K562 (cell line): ENCODE measurements at regions not wholly inside any gene's neighbourhood (a gene's known extent, or its start where the extent isn't known, plus 50 kb on each side); places are given as distances from the start of the nearest gene placed in this dataset.

Source experiments
- ATAC-seq: fragments of 200-7000 bp; cut with Tn5 transposase; 3 replicates; pipeline ENCODE4 v1.9.1; 2020; ENCODE audit warnings: moderate library complexity
- BruUV-seq: library from RNA; stranded (reverse); fragments of 400-500 nt; replicated peaks from 2 replicates; lab custom pipeline; 2021; lab: Mats Ljungman, UMichigan
- CTCF ChIA-PET: fragments of 300-600 bp; formaldehyde crosslinking; extraction: SDS; loops from one replicate; lab custom pipeline; 2021; ENCODE audit warnings: low intra/inter-chr PET ratio; lab: Yijun Ruan, JAX
- POLR2A ChIA-PET: fragments of 300-600, 350-650 bp; sonication (Branson Sonifier 250); formaldehyde crosslinking; extraction: SDS; loops from one replicate; lab custom pipeline; 2021; ENCODE audit warnings: antibody characterized with exemption, inconsistent platforms; lab: Yijun Ruan, JAX
- DNase-seq, 4 experiments: peaks; one replicate each; pipeline versions ENCODE4 v3.0.0 to v3.0.0-alpha.2; 2011 to 2018; ENCODE audit warnings: low spot score in 3 of 4, mixed read lengths in 3 of 4; ENCODE audit errors: extremely low read depth in 1 of 4
- FAIRE-seq: peaks from 2 replicates; lab custom pipeline; 2011; peaks lifted over from hg19 to GRCh38; lab: Jason Lieb, UNC
- H2AFZ ChIP-seq: 2 replicates; pipeline ENCODE4 v1.6.0; 2011; ENCODE audit warnings: low read depth, low read length, control low read depth, inconsistent platforms
- H3K27ac ChIP-seq: fragments of 200-600 bp; 3 replicates; pipeline ENCODE4 v1.8.0; 2011; ENCODE audit warnings: low read depth, mild to moderate bottlenecking, control low read depth, inconsistent platforms, low read length, moderate library complexity, mixed read lengths; ENCODE audit errors: extremely low read depth
- H3K27me3 ChIP-seq, 2 experiments: fragments of 300-600 bp in 1 of 2; 2 replicates in 1 of 2; 3 replicates in 1 of 2; pipeline versions ENCODE4 v1.6.0 to v1.8.0; 2011; ENCODE audit warnings: inconsistent platforms in 2 of 2, low read length in 2 of 2, mild to moderate bottlenecking in 1 of 2, mixed read lengths in 1 of 2, moderate library complexity in 1 of 2; ENCODE audit not compliant: control insufficient read depth in 2 of 2, insufficient read depth in 2 of 2
- H3K36me3 ChIP-seq: fragments of 300-600 bp; 3 replicates; pipeline ENCODE4 v1.8.0; 2011; ENCODE audit warnings: mild to moderate bottlenecking, low read length, inconsistent platforms; ENCODE audit not compliant: control insufficient read depth, insufficient read depth
- H3K4me1 ChIP-seq, 2 experiments: fragments of 200-600 bp in 1 of 2; replicated peaks in 1 of 2; 2 replicates in 1 of 2; 3 replicates in 1 of 2; pipeline versions ENCODE4 v1.5.1 to v1.8.0; 2011; ENCODE audit warnings: inconsistent platforms in 2 of 2, low read length in 2 of 2, mild to moderate bottlenecking in 1 of 2, mixed read lengths in 1 of 2, moderate library complexity in 1 of 2; ENCODE audit not compliant: control insufficient read depth in 2 of 2, insufficient read depth in 2 of 2
- H3K4me2 ChIP-seq: 2 replicates; pipeline ENCODE4 v1.6.1; 2011; ENCODE audit warnings: low read length, control low read depth, inconsistent platforms, mixed read lengths; ENCODE audit not compliant: insufficient read depth
- H3K4me3 ChIP-seq: fragments of 200-600 bp; sonication (generic), shearing (Covaris generic); 2 replicates; pipeline ENCODE4 v1.5.1; 2016; ENCODE audit warnings: control low read depth, inconsistent platforms
- H3K79me2 ChIP-seq: fragments of 200-600 bp; 3 replicates; pipeline ENCODE4 v1.8.0; 2011; ENCODE audit warnings: low read length, inconsistent platforms; ENCODE audit not compliant: control insufficient read depth, insufficient read depth
- H3K9ac ChIP-seq, 2 experiments: 2 replicates each; pipeline versions ENCODE4 v1.6.0 to v1.6.1; 2011; ENCODE audit warnings: low read depth in 2 of 2, low read length in 2 of 2, control low read depth in 1 of 2, inconsistent platforms in 1 of 2, mild to moderate bottlenecking in 1 of 2, mixed read lengths in 1 of 2; ENCODE audit not compliant: insufficient read depth in 1 of 2
- H3K9me1 ChIP-seq: one replicate; pipeline ENCODE4 v1.6.0; 2011; ENCODE audit warnings: inconsistent platforms, mild to moderate bottlenecking, low read length, moderate library complexity; ENCODE audit not compliant: control insufficient read depth, insufficient read depth
- H3K9me3 ChIP-seq: replicated peaks from 2 replicates; pipeline ENCODE4 v1.5.1; 2011; ENCODE audit warnings: low read depth, low read length, inconsistent platforms; ENCODE audit not compliant: control insufficient read depth, insufficient read depth
- H4K20me1 ChIP-seq: replicated peaks from 2 replicates; pipeline ENCODE4 v1.6.1; 2011; ENCODE audit warnings: low read length, inconsistent platforms, mixed read lengths; ENCODE audit not compliant: control insufficient read depth, insufficient read depth
- ASH1L ChIP-seq: fragments of 450-650 bp; IDR thresholded peaks from 2 replicates; pipeline ENCODE4 v1.6.1; 2018; ENCODE audit warnings: borderline replicate concordance, mild to moderate bottlenecking, low read depth; ENCODE audit not compliant: partially characterized antibody
- CREM ChIP-seq: IDR thresholded peaks from 2 replicates; pipeline ENCODE4 v1.6.1; 2014; ENCODE audit warnings: antibody characterized with exemption, low read depth
- MYBL2 ChIP-seq, 2 experiments: fragments of 450-650 bp in 1 of 2; sonication (generic) in 1 of 2; formaldehyde crosslinking in 1 of 2; IDR thresholded peaks; 2 replicates each; pipeline versions ENCODE4 v1.6.1 to v1.8.1; 2017 to 2022; ENCODE audit warnings: borderline replicate concordance in 1 of 2, inconsistent platforms in 1 of 2, low read depth in 1 of 2, mild to moderate bottlenecking in 1 of 2, missing genetic modification reagents in 1 of 2, moderate library complexity in 1 of 2
- NCOA6 ChIP-seq: fragments of 450-650 bp; IDR thresholded peaks from 2 replicates; pipeline ENCODE4 v1.6.1; 2017; ENCODE audit warnings: mild to moderate bottlenecking
- NCOR1 ChIP-seq: fragments of 450-650 bp; IDR thresholded peaks from 2 replicates; pipeline ENCODE4 v1.6.1; 2016; ENCODE audit warnings: mild to moderate bottlenecking, moderate library complexity
- NFATC3 ChIP-seq: fragments of 450-650 bp; IDR thresholded peaks from 2 replicates; pipeline ENCODE4 v1.6.1; 2017; ENCODE audit warnings: mild to moderate bottlenecking
- NONO ChIP-seq, 2 experiments: fragments of 200-400 bp in 1 of 2; fragments of 450-650 bp in 1 of 2; formaldehyde crosslinking in 1 of 2; IDR thresholded peaks; 2 replicates each; pipeline ENCODE4 v1.6.1; 2017; ENCODE audit warnings: low read depth in 2 of 2, mild to moderate bottlenecking in 2 of 2, moderate library complexity in 2 of 2, low read length in 1 of 2
- NRF1 ChIP-seq, 2 experiments: fragments of 450-650 bp; IDR thresholded peaks in 1 of 2; conservative IDR thresholded peaks in 1 of 2; 2 replicates each; pipeline ENCODE4 v1.6.1; 2014; ENCODE audit warnings: mild to moderate bottlenecking in 2 of 2
- RBM14 ChIP-seq: fragments of 200-400 bp; formaldehyde crosslinking; IDR thresholded peaks from 2 replicates; pipeline ENCODE4 v1.6.1; 2018; ENCODE audit warnings: low read depth, mild to moderate bottlenecking, low read length, moderate library complexity, borderline replicate concordance; ENCODE audit not compliant: insufficient read depth
- RBM22 ChIP-seq: fragments of 200-400 bp; formaldehyde crosslinking; IDR thresholded peaks from 2 replicates; pipeline ENCODE4 v1.6.1; 2018; ENCODE audit warnings: low read length, low read depth; ENCODE audit not compliant: poor library complexity, severe bottlenecking
- RHOXF2B ChIP-seq: fragments of 250-450 bp; sonication (Bioruptor Pico); conservative IDR thresholded peaks from 2 replicates; pipeline ENCODE4 v1.5.1; 2021
- RNF219 ChIP-seq: fragments of 250-450 bp; sonication (Bioruptor Pico); IDR thresholded peaks from 2 replicates; pipeline ENCODE4 v1.5.0; 2022; ENCODE audit warnings: mild to moderate bottlenecking
- SMAD2 ChIP-seq: fragments of 150-350 bp; IDR thresholded peaks from 2 replicates; pipeline ENCODE4 v1.6.1; 2014; ENCODE audit warnings: low read depth, mild to moderate bottlenecking, low read length
- ZNF184 ChIP-seq: sonication (generic); formaldehyde crosslinking; IDR thresholded peaks from 2 replicates; pipeline ENCODE4 v1.5.0; 2020; ENCODE audit warnings: missing genetic modification reagents
- ZNF316 ChIP-seq: fragments of 450-650 bp; IDR thresholded peaks from 2 replicates; pipeline ENCODE4 v1.6.1; 2016
- WGBS: fragments of 100-300 bp; shearing (Covaris generic); methylation state at CpG from one replicate; pipeline ENCODE4 v1.1.6; 2016; ENCODE audit warnings: low coverage, mixed read lengths; ENCODE audit not compliant: insufficient coverage; ENCODE audit errors: missing lambda C conversion rate; 5-methylcytosine and 5-hydroxymethylcytosine counted together
- in situ Hi-C: fragments of 300-500 bp; cut with MboI; formaldehyde crosslinking; loops from 4 replicates; pipeline ENCODE4 v1.15.0; 2018; ENCODE audit warnings: inconsistent platforms, mixed read lengths
- intact Hi-C: fragments of 100-400 bp; cut with micrococcal nuclease; formaldehyde crosslinking; loops from 2 replicates; pipeline ENCODE4 v1.14.2; 2022
- TF ChIP-seq, protein P1 (sequence below): fragments of 250-450 bp; sonication (Bioruptor Pico); IDR thresholded peaks from 2 replicates; pipeline ENCODE4 v1.5.0; 2021

DNA sequence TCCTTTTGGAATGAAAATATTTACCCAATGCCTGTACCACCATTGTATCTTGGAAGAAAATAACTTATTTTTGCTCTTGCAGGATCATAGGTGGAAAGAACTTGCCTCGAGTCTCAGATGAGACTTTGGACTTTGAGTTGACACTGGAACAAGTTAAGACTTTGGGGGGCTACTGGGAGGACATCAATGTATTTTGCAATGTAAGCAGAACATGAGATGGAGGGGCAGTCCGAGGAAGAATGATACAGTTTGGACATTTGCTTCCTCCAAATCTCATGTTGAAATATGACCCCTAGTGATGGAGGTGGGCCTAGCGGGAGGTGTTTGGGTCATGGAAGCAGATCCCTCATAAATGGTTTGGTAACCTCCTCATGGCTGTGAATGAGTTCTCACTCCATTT lies 1428.6 kb downstream of the ZPLD1 start:
- no TSS peak for BruUV-seq
- ChIA-PET CTCF (no interaction called here), POLR2A (no interaction called here)
- WGBS, result 0% methylated on average over 3 of the region's 3 CpGs
- intact Hi-C loops (no loop called here), in situ Hi-C loops (no loop called here)
- H3K9me3 ChIP-seq, result no peaks in the 10 kb centered on the region
- H3K9ac ChIP-seq, result no peak overlapping the region
- no peak for TF ChIP-seq RHOXF2B (CRISPR knock-in tag)
- no peak for TF ChIP-seq SMAD2
- no peak for TF ChIP-seq NFATC3
- TF ChIP-seq NRF1 (conservative IDR thresholded peaks at IDR 0.05 in 1 of 2, IDR thresholded peaks at IDR 0.05 in 1 of 2), result no peak
- no peak for TF ChIP-seq CREM
- no peak for TF ChIP-seq ZNF184 (CRISPR knock-in tag)
- TF ChIP-seq ASH1L, result no peak
- TF ChIP-seq RBM22, result no peak
- TF ChIP-seq NONO (IDR thresholded peaks at IDR 0.05; ENCODE audit: low read depth in 2 of 2, low read length in 1 of 2), result no peak
- TF ChIP-seq, protein P1, sequence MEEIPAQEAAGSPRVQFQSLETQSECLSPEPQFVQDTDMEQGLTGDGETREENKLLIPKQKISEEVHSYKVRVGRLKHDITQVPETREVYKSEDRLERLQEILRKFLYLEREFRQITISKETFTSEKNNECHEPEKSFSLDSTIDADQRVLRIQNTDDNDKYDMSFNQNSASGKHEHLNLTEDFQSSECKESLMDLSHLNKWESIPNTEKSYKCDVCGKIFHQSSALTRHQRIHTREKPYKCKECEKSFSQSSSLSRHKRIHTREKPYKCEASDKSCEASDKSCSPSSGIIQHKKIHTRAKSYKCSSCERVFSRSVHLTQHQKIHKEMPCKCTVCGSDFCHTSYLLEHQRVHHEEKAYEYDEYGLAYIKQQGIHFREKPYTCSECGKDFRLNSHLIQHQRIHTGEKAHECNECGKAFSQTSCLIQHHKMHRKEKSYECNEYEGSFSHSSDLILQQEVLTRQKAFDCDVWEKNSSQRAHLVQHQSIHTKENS (CRISPR knock-in tag), result no peak
- TF ChIP-seq RNF219 (CRISPR knock-in tag), result no peak
- no peak for TF ChIP-seq RBM14
- TF ChIP-seq NCOR1, result no peak
- no peak for TF ChIP-seq NCOA6
- no peak for TF ChIP-seq ZNF316
- TF ChIP-seq MYBL2 (IDR thresholded peaks at IDR 0.05; ENCODE audit: low read depth), result no peak
- no peak for TF ChIP-seq MYBL2 (CRISPR knock-in tag; IDR thresholded peaks at IDR 0.05; ENCODE audit: borderline replicate concordance)
- no peak overlapping the region for H3K4me2 ChIP-seq
- H3K79me2 ChIP-seq, result no peaks in the 10 kb centered on the region
- H3K4me3 ChIP-seq, result no peak overlapping the region
- H3K9me1 ChIP-seq, result no peaks in the 10 kb centered on the region
- FAIRE-seq (no peak), DNase-seq (no peak), ATAC-seq (no peak)
- no peaks in the 10 kb centered on the region for H3K4me1 ChIP-seq
- no peaks in the 10 kb centered on the region for H4K20me1 ChIP-seq
- no peak overlapping the region for H2AFZ ChIP-seq
- H3K36me3 ChIP-seq, result no peaks in the 10 kb centered on the region
- H3K27me3 ChIP-seq, result no peaks in the 10 kb centered on the region
- H3K27ac ChIP-seq, result no peak overlapping the region
